Stimulated activated CD4-positive, alpha-beta T cell treated with anti-CD3 and anti-CD28 coated beads, TNF-alpha, amount 100 ng/mL, for 1 hour (primary cell): ENCODE measurements at regions not wholly inside any gene's neighbourhood (a gene's known extent, or its start where the extent isn't known, plus 50 kb on each side); places are given as distances from the start of the nearest gene placed in this dataset.
"Not testable (repeated sequence)": the region's sequence is repeated elsewhere in the genome, so short reads cannot be mapped to it uniquely, and the experiment has no call there.

ENCODE experiments used
- DNase-seq, 3 donors: peaks; one replicate each; pipeline ENCODE4 v3.0.0-alpha.2; 2020; ENCODE audit warnings: low read depth in 3 of 3, low spot score in 1 of 3

DNA sequence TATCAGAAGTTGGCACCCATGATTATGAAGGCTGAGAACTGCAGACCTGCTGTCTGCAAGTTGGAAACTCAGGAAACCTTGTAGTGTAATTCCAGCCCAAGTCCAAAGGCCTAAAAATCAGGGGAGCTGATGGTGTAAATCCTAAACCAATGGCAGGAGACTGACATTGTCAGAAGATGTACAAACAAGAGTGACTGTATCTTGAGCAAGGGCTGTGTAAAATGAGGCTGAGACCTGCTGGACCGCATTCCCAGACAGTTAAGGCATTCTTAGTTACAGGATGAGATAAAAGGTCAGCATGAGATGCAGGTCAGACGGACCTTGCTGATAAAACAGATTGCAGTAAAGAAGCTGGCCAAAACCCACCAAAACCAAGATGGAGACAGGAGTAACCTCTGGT, 147.7 kb downstream of the COG6 start:
- DNase-seq = no peak

DNA sequence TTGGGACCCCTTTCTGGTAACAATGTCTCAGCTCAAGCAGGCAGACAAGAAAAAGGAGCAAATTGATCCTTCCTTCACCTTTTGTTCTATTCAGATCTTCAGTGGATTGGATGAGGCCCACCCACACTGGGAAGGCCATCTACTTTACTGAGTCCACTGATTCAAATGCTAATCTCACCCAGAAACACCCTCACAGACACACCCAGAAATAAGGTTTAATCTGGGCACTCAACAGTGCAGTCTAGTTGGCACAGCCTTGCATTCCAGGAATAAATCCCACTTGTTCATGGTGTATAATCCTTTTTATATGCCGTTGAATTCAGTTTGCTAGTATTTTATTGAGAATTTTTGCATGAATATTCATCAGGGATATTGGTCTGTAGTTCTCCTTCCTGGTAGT, 148.4 kb downstream of the COG6 start:
- no peak for DNase-seq

DNA sequence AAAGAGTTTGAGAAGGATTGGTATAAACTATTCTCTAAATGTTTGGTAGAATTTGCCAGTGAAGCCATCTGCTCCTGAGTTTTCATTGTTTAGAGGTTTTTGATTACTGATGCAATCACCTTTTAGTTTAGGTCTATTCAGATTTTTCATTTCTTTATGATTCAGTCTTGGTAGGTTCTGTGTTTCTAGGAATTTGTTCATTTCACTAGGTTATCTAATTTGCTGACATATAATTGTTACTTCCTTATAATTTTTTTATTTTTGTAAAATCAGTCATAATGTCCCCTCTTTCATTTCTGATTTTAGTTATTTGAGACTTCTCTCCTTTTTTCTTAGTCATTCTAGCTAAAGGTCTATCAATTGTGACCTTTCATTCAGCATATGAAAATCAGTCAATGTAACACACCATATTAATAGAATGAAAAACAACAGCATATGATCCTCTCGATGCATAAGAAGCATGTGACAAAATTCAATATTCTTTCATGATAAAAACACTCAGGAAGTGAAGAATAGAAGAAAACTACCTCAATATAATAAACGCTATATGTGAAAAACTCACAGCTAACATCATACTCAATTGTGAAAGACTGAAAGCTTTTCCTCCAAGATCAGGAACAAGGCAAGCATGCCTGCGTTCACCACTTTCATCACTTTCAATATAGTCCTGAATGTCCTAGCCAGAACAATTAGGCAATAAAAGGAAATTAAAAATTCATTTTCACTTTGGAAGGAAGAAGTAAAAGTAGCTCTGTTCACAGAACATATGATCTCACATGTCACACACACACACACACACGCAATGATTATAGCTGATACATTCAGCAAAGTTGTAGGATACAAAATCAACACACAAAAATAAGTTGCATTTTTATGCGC, 149.1 kb downstream of the COG6 start:
- no peak for DNase-seq

DNA sequence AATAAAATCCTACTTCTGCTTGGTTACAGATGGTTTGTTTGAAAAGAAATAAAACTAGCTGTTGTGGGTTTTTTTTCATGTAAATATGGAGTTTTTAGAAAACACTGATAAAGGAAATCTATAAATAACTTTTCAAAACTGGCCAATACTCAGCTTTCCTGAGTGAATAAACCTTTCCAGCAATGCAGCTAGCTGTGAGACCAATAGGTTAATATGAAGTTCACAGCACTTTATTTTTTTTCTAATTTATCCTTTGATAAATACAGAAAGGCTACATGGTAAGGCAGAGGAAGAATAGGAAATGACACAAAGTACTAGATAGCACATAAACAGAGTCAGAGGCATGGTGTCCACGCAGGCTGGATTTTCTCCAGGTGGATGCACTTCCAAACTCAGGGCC, 154.0 kb downstream of the COG6 start:
- no peak for DNase-seq

- DNase-seq = no peak
These were observed 154.8 kb downstream of the COG6 start for GRCh38 chr13:39810091-39810877.

DNA sequence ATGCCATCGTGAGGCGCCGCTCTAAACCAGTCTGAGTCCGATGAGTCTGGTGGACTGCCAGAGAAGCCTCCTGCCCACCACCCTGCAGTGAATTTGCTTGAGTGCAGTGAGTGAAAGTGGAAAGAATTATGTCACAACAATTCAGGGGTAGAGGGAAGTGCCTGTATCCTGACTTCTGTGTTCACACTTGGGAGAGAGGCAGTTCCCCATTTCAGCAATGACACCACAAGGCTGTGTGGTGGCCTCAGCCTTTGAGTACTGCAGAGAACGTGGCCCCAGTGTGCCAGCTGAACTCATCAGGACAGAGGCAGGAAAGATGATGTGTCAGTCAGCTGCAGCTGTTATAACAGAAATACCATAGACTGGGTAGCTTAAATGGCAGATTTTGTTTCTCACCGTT, 155.6 kb downstream of the COG6 start:
- no peak for DNase-seq

DNA sequence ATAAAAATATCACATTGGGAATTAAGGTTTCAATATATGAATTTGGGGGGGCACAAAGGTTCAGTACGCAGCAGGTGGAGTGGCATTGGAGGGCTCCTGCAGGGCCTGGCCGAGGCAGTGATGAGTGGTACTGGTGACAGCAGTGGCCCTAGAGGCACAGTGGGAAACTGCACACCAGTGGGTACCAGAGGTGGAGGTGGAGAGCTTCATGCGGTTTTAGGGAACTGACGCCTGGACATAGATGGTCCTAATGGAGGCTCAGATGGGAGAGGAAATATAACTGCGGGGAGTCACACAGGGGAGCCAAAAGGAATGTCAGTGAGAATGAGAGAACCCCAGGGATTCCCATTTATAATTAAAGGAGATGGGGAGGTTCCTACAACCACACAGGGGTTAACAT, 156.2 kb downstream of the COG6 start:
- DNase-seq = no peak

- no peak for DNase-seq
These were observed 160.1 kb downstream of the COG6 start for GRCh38 chr13:39815345-39816111.

GRCh38 chr13:39816936-39817335, 161.5 kb downstream of the COG6 start:
- no peak for DNase-seq

DNA sequence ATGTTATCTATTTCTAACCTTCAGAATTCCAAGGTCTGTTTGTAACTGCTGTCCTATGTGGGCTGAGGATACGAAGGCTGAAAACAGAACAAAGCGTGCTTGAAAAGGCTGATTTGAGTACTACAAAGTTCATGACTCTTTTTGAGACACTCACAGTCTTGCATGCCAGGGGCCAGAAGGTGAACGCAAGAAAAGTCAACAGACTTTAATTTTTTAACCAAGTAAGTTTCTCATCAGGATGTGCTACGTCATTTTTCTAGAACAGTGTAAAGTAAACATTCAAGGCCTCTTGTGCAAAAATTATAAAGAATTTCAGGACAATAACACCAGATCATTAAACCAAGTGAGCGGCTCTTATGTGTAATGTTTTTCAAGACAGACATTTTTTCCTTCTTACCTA, 163.5 kb downstream of the COG6 start:
- no peak for DNase-seq

DNA sequence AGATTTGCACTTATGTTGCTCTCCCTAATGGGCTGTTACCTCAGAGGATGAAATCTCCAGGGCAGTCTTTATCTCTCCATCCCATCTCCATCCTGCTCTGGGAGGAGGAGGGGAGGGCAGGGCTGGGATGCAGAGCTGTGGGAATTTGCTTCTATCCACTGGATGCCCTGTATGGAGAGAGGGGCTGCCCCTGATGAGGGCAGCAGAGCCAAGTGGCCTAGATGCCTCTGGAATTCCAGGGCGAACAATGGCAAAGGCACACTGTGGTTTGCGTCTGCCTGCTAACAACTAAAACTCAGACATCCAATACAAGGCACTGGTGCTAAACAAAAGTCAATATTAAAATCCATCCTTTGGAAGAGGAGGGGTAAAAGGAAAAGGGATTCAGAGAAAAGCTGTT, 165.1 kb downstream of the COG6 start:
- DNase-seq = no peak

- no peak for DNase-seq
These were observed 166.5 kb downstream of the COG6 start for GRCh38 chr13:39821977-39822376.

- no peak for DNase-seq
These were observed 167.0 kb downstream of the COG6 start for GRCh38 chr13:39822437-39822836.

GRCh38 chr13:39823063-39823713, 167.7 kb downstream of the COG6 start:
- no peak for DNase-seq

DNA sequence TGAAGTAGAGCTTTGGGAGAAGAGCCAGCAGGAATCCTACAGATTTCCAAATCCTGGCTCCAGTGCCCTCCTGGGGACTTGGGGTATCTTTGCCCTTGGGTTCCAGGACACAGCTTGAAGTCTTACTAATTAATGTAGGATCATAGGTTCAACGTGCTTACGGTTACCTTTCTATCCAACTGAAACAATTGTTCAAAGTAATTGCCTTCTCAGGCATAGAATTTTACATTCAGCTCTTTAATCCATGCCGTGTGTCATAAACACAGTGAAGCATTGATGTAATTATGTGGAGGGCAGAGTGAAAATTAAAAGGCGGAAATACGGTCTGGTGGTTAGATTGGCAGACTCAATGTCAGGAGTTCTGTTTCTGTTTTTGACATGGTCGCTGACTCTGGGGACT, 170.4 kb downstream of the COG6 start:
- DNase-seq = no peak

- DNase-seq = no peak
These were observed 179.8 kb downstream of the COG6 start for GRCh38 chr13:39835253-39835652.

DNA sequence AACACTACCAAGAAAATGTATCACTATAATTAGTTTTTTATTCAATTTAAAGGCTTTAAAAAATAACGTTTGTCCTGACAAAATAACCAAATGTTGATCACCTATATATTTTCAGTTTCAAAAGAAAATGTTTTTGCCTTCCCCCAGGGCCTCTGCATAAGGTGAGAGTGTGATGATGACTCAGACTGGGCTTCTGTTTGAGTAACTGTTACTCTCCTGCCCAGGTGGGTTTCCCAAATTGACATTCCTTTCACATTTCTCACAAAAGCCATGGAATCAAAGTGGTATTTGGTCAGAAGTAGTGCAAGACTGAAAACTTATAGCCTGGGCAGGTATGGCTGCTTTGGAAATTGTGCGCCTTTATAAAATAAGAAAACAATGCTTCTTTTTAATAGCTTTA, 180.6 kb downstream of the COG6 start:
- DNase-seq = no peak

DNA sequence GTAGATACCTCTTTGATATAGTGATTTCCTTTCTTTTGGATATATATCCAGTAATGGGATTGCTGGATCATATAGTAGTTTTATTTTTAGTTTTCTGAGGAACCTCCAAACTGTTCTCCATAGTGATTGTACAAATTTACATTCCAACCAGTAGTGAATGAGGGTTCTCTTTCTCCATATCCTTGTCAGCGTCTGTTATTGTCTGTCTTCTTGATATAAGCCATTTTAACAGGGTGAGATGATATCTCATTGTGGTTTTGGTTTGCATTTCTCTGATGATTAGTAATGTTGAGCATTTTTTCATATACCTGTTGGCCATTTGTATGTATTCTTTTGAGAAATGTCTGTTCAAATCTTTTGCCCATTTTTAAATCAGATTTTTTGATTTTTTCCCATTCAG, 182.4 kb downstream of the COG6 start:
- not testable (repeated sequence) for DNase-seq

DNA sequence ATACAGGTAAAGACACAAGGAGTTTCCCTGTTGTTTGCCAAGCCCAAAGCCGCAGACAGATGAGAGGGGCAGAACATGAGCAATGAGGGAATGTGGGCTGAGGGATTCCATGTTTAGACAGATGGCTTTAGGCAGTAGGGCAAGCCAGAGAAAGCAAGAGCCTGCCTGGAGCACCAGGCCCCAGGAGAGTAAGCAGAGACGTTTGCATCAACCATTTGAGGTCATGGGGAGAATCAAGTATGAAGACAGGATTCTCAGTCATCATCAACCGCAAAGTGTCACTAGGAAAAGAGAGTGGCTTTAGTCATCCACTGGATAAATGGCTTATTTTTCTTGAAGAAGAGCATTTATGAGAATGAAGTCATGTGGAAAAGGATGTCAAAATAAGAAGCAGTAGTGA, 184.7 kb downstream of the COG6 start:
- no peak for DNase-seq

DNA sequence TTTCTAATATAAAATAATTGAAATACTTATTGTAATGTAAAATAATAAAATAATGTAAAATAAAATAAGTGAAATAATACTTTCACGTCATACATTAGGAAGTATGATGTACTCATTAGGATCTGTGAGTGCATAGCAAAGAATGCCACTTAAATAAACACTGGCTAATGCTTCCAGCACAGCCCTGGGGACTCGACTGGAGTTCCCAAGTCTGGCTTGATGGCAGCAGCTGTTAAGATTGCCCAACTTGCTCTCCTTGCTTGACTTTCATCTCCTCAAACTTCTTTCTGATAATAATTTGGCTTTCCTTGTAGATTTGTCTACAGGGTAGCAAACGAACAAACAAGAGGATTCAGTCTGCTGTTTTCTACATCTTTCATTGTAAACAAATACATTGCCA, 191.9 kb downstream of the COG6 start:
- DNase-seq = no peak

- DNase-seq = no peak
These were observed 199.8 kb downstream of the COG6 start for GRCh38 chr13:39855236-39855635.
